Naive thymus-derived CD8-positive, alpha-beta T cell (primary cell): ENCODE measurements at regions not wholly inside any gene's neighbourhood (a gene's known extent, or its start where the extent isn't known, plus 50 kb on each side); places are given as distances from the start of the nearest gene placed in this dataset.
"Not testable (repeated sequence)": the region's sequence is repeated elsewhere in the genome, so short reads cannot be mapped to it uniquely, and the experiment has no call there.

Source experiments
- ATAC-seq, 2 donors: fragments of 150-1000 bp; cut with Tn5 transposase in 1 of 2; sonication (Bioruptor Pico), chemical (Tn5 transposase) in 1 of 2; 1 replicate in 1 of 2; 2 replicates in 1 of 2; pipeline ENCODE4 v1.10.0; 2021; ENCODE audit warnings: mild to moderate bottlenecking in 2 of 2, moderate library complexity in 2 of 2
- POLR2A ChIA-PET: fragments of 350-600 bp; sonication (Branson Sonifier 250); formaldehyde crosslinking; loops from one replicate; lab custom pipeline; 2021; ENCODE audit warnings: antibody characterized with exemption; lab: Charles Lee
- DNase-seq, 10 donors: peaks; one replicate each; pipeline versions ENCODE4 v3.0.0 to v3.0.0-alpha.2; 2020 to 2022
- H3K27ac Mint-ChIP-seq, 10 donors: one replicate each; pipeline ENCODE4 v1.8.0; 2020 to 2022; ENCODE audit warnings: mild to moderate bottlenecking in 10 of 10, mixed read lengths in 10 of 10, moderate library complexity in 4 of 10, inconsistent platforms in 1 of 10
- H3K27me3 Mint-ChIP-seq, 5 donors: one replicate each; pipeline ENCODE4 v1.8.0; 2021 to 2022; ENCODE audit warnings: mixed read lengths in 5 of 5
- H3K36me3 Mint-ChIP-seq, 3 donors: one replicate each; pipeline ENCODE4 v1.8.0; 2020 to 2022; ENCODE audit warnings: mixed read lengths in 3 of 3, mild to moderate bottlenecking in 2 of 3, inconsistent platforms in 1 of 3
- H3K4me1 Mint-ChIP-seq, 4 donors: one replicate each; pipeline ENCODE4 v1.8.0; 2021 to 2022; ENCODE audit warnings: mixed read lengths in 4 of 4
- H3K4me3 Mint-ChIP-seq, 10 donors: one replicate each; pipeline ENCODE4 v1.8.0; 2020 to 2022; ENCODE audit warnings: mild to moderate bottlenecking in 10 of 10, mixed read lengths in 10 of 10, moderate library complexity in 6 of 10, inconsistent platforms in 1 of 10
- H3K9me3 Mint-ChIP-seq, 9 donors: one replicate each; pipeline ENCODE4 v1.8.0; 2020 to 2022; ENCODE audit warnings: mixed read lengths in 9 of 9, mild to moderate bottlenecking in 3 of 9, inconsistent platforms in 1 of 9, moderate library complexity in 1 of 9

- ATAC-seq: not testable (repeated sequence)
Observed at GRCh38 chr7:131938788-131939187, 382.4 kb upstream of the PODXL start.

GRCh38 chr7:131937868-131938267, 381.4 kb upstream of the PODXL start:
- H3K4me3 Mint-ChIP-seq: no peak overlapping the region
- peaks cover 0 to 12% (median 3%) of the 10 kb centered on the region in 9 donors for H3K9me3 Mint-ChIP-seq
- H3K36me3 Mint-ChIP-seq: no peaks in the 10 kb centered on the region
- peaks cover 5 to 42% (median 20%) of the 10 kb centered on the region in 5 donors for H3K27me3 Mint-ChIP-seq
- DNase-seq: no peak
- ATAC-seq: no peak
- POLR2A ChIA-PET: no interaction called here
- no peak overlapping the region for H3K27ac Mint-ChIP-seq
- H3K4me1 Mint-ChIP-seq: no peaks in the 10 kb centered on the region

More at GRCh38 chr7:131938788-131939187, 382.4 kb upstream of the PODXL start:
- Mint-ChIP-seq H3K9me3 (peaks cover 0 to 12% (median 2%) of the 10 kb centered on the region in 9 donors), H3K27me3 (peaks cover 8 to 42% (median 21%) of the 10 kb centered on the region in 5 donors)
- H3K36me3 Mint-ChIP-seq, H3K4me3 Mint-ChIP-seq, POLR2A ChIA-PET, H3K4me1 Mint-ChIP-seq, H3K27ac Mint-ChIP-seq, DNase-seq: not testable (repeated sequence)

- Mint-ChIP-seq H3K36me3 (no peaks in the 10 kb centered on the region), H3K9me3 (peaks cover 0 to 6% (median 0%) of the 10 kb centered on the region in 9 donors), H3K27me3 (peaks cover 5 to 29% (median 25%) of the 10 kb centered on the region in 5 donors), H3K4me3 (no peak overlapping the region), H3K27ac (no peak overlapping the region), H3K4me1 (no peaks in the 10 kb centered on the region)
- ATAC-seq: no peak
- POLR2A ChIA-PET: no interaction called here
- DNase-seq: no peak
Observed at GRCh38 chr7:131935180-131935579, 378.8 kb upstream of the PODXL start.

GRCh38 chr7:131934452-131934851, 378.0 kb upstream of the PODXL start:
- DNase-seq: no peak
- H3K4me1 Mint-ChIP-seq: no peaks in the 10 kb centered on the region
- no peak overlapping the region for H3K4me3 Mint-ChIP-seq
- no peak for ATAC-seq
- peaks cover 6 to 29% (median 23%) of the 10 kb centered on the region in 5 donors for H3K27me3 Mint-ChIP-seq
- H3K36me3 Mint-ChIP-seq: no peaks in the 10 kb centered on the region
- POLR2A ChIA-PET: no interaction called here
- no peak overlapping the region for H3K27ac Mint-ChIP-seq
- H3K9me3 Mint-ChIP-seq: peaks cover 0 to 6% (median 0%) of the 10 kb centered on the region in 9 donors

GRCh38 chr7:131933751-131934289, 377.4 kb upstream of the PODXL start:
- H3K27ac Mint-ChIP-seq: no peak overlapping the region
- peaks cover 7 to 30% (median 23%) of the 10 kb centered on the region in 5 donors for H3K27me3 Mint-ChIP-seq
- ATAC-seq (no peak), DNase-seq (no peak)
- no peak overlapping the region for H3K4me3 Mint-ChIP-seq
- H3K9me3 Mint-ChIP-seq: peaks cover 0 to 6% (median 0%) of the 10 kb centered on the region in 9 donors
- POLR2A ChIA-PET: no interaction called here
- no peaks in the 10 kb centered on the region for H3K4me1 Mint-ChIP-seq
- H3K36me3 Mint-ChIP-seq: no peaks in the 10 kb centered on the region

GRCh38 chr7:131933219-131933618, 376.8 kb upstream of the PODXL start:
- H3K4me3 Mint-ChIP-seq, H3K27ac Mint-ChIP-seq, POLR2A ChIA-PET, ATAC-seq, H3K9me3 Mint-ChIP-seq, H3K36me3 Mint-ChIP-seq, DNase-seq, H3K4me1 Mint-ChIP-seq: not testable (repeated sequence)
- peaks cover 7 to 36% (median 26%) of the 10 kb centered on the region in 5 donors for H3K27me3 Mint-ChIP-seq

GRCh38 chr7:131932271-131932670, 375.8 kb upstream of the PODXL start:
- DNase-seq (no peak), ATAC-seq (no peak)
- Mint-ChIP-seq H3K4me3 (no peak overlapping the region), H3K4me1 (no peaks in the 10 kb centered on the region), H3K36me3 (no peaks in the 10 kb centered on the region), H3K27ac (no peak overlapping the region), H3K27me3 (peaks cover 9 to 45% (median 34%) of the 10 kb centered on the region in 5 donors), H3K9me3 (peaks cover 0 to 6% (median 2%) of the 10 kb centered on the region in 9 donors)
- POLR2A ChIA-PET: no interaction called here

GRCh38 chr7:131931370-131931769, 374.9 kb upstream of the PODXL start:
- H3K27me3 Mint-ChIP-seq: peaks cover 7 to 43% (median 31%) of the 10 kb centered on the region in 5 donors
- DNase-seq: no peak
- H3K27ac Mint-ChIP-seq: no peak overlapping the region
- no peaks in the 10 kb centered on the region for H3K36me3 Mint-ChIP-seq
- H3K4me1 Mint-ChIP-seq: no peaks in the 10 kb centered on the region
- POLR2A ChIA-PET: no interaction called here
- H3K9me3 Mint-ChIP-seq: peaks cover 0 to 8% (median 3%) of the 10 kb centered on the region in 9 donors
- no peak overlapping the region for H3K4me3 Mint-ChIP-seq
- ATAC-seq: no peak

- POLR2A ChIA-PET: no interaction called here
- no peak for ATAC-seq
- Mint-ChIP-seq H3K27me3 (peaks cover 7 to 38% (median 18%) of the 10 kb centered on the region in 5 donors), H3K4me1 (no peaks in the 10 kb centered on the region), H3K27ac (no peak overlapping the region), H3K36me3 (no peaks in the 10 kb centered on the region), H3K9me3 (peaks cover 0 to 8% (median 0%) of the 10 kb centered on the region in 9 donors), H3K4me3 (no peak overlapping the region)
- no peak for DNase-seq
Observed at GRCh38 chr7:131929632-131930031, 373.2 kb upstream of the PODXL start.

- Mint-ChIP-seq H3K36me3 (no peaks in the 10 kb centered on the region), H3K27ac (no peak overlapping the region), H3K4me3 (no peak overlapping the region), H3K27me3 (peaks cover 5 to 29% (median 14%) of the 10 kb centered on the region in 5 donors), H3K9me3 (peaks cover 0 to 8% (median 0%) of the 10 kb centered on the region in 9 donors), H3K4me1 (no peaks in the 10 kb centered on the region)
- POLR2A ChIA-PET: no interaction called here
- DNase-seq: no peak
- no peak for ATAC-seq
Observed at GRCh38 chr7:131927770-131928423, 371.5 kb upstream of the PODXL start.

GRCh38 chr7:131925636-131926035, 369.2 kb upstream of the PODXL start:
- DNase-seq: no peak
- POLR2A ChIA-PET: no interaction called here
- no peak overlapping the region for H3K4me3 Mint-ChIP-seq
- no peak overlapping the region for H3K27ac Mint-ChIP-seq
- no peaks in the 10 kb centered on the region for H3K36me3 Mint-ChIP-seq
- H3K9me3 Mint-ChIP-seq: peaks cover 0 to 8% (median 0%) of the 10 kb centered on the region in 9 donors
- H3K4me1 Mint-ChIP-seq: no peaks in the 10 kb centered on the region
- no peak for ATAC-seq
- H3K27me3 Mint-ChIP-seq: peaks cover 3 to 20% (median 11%) of the 10 kb centered on the region in 5 donors

GRCh38 chr7:131924857-131925256, 368.4 kb upstream of the PODXL start:
- Mint-ChIP-seq H3K36me3 (no peaks in the 10 kb centered on the region), H3K27me3 (peaks cover 3 to 20% (median 11%) of the 10 kb centered on the region in 5 donors), H3K9me3 (peaks cover 0 to 8% (median 0%) of the 10 kb centered on the region in 9 donors), H3K4me1 (no peaks in the 10 kb centered on the region), H3K27ac (no peak overlapping the region), H3K4me3 (peak overlapping the region in 1 of 10 donors; percentile 52)
- POLR2A ChIA-PET: no interaction called here
- DNase-seq (no peak), ATAC-seq (no peak)

- DNase-seq, H3K9me3 Mint-ChIP-seq, H3K27ac Mint-ChIP-seq, H3K36me3 Mint-ChIP-seq, POLR2A ChIA-PET, H3K4me1 Mint-ChIP-seq, ATAC-seq, H3K4me3 Mint-ChIP-seq: not testable (repeated sequence)
- H3K27me3 Mint-ChIP-seq: peaks cover 3 to 10% (median 7%) of the 10 kb centered on the region in 5 donors
Observed at GRCh38 chr7:131922948-131923347, 366.5 kb upstream of the PODXL start.
